ENCODE measurements at regions not wholly inside any gene's neighbourhood (a gene's known extent, or its start where the extent isn't known, plus 50 kb on each side); places are given as distances from the start of the nearest gene placed in this dataset.
"Not testable (repeated sequence)": the region's sequence is repeated elsewhere in the genome, so short reads cannot be mapped to it uniquely, and the experiment has no call there.

- no peaks in the 10 kb centered on the region for H4K20me1 ChIP-seq (ENCODE audit: control insufficient read depth, extremely low read depth, insufficient read depth, low read length)
- H3K27me3 ChIP-seq (ENCODE audit: control insufficient read depth, insufficient read depth, low read length), result no peaks in the 10 kb centered on the region
- H2AFZ ChIP-seq (ENCODE audit: low read length), result no peak overlapping the region
- H3K4me1 ChIP-seq (ENCODE audit: control insufficient read depth, extremely low read depth, insufficient read depth, low read length), result no peaks in the 10 kb centered on the region
- H3K4me3 ChIP-seq (replicated peaks in 1 of 4; ENCODE audit: control extremely low read depth in 1 of 4, insufficient read depth in 1 of 4, low read depth in 3 of 4, low read length in 4 of 4), result no peak overlapping the region
- no peak for DNase-seq (ENCODE audit: low read depth in 2 of 2)
- H3K9me3 ChIP-seq (ENCODE audit: control insufficient read depth, insufficient read depth, low read depth, low read length), result no peaks in the 10 kb centered on the region
- TF ChIP-seq CTCF (conservative IDR thresholded peaks at IDR 0.05 in 1 of 2, IDR thresholded peaks at IDR 0.05 in 1 of 2; ENCODE audit: low read depth in 1 of 2, low read length in 2 of 2) (no peak), EZH2 (IDR thresholded peaks at IDR 0.05; ENCODE audit: low read length, missing control alignments) (no peak)
- no peak overlapping the region for H3K9ac ChIP-seq (ENCODE audit: insufficient read depth, low read length)
- H3K36me3 ChIP-seq (ENCODE audit: control insufficient read depth, insufficient read depth, low read length), result no peaks in the 10 kb centered on the region
- no peak overlapping the region for H3K27ac ChIP-seq (ENCODE audit: insufficient read depth, low read length)
- H3K4me2 ChIP-seq (ENCODE audit: extremely low read depth, insufficient read depth, low read length), result no peak overlapping the region
- no peaks in the 10 kb centered on the region for H3K79me2 ChIP-seq (ENCODE audit: control insufficient read depth, insufficient read depth, low read length)
Observed at GRCh38 chr5:30500513-30500912, 693.0 kb upstream of the CDH6 start.

- H3K36me3 ChIP-seq (ENCODE audit: control insufficient read depth, insufficient read depth, low read length), result no peaks in the 10 kb centered on the region
Observed at GRCh38 chr5:30499402-30499801, 694.1 kb upstream of the CDH6 start.

GRCh38 chr5:30498972-30499371 is 694.5 kb upstream of the CDH6 start:
- Histone ChIP-seq H3K27ac (ENCODE audit: insufficient read depth, low read length) (no peak overlapping the region), H3K9ac (ENCODE audit: insufficient read depth, low read length) (no peak overlapping the region), H3K4me2 (ENCODE audit: extremely low read depth, insufficient read depth, low read length) (no peak overlapping the region), H3K36me3 (ENCODE audit: control insufficient read depth, insufficient read depth, low read length) (no peaks in the 10 kb centered on the region), H2AFZ (ENCODE audit: low read length) (no peak overlapping the region), H3K27me3 (ENCODE audit: control insufficient read depth, insufficient read depth, low read length) (no peaks in the 10 kb centered on the region), H3K4me3 (replicated peaks in 1 of 4; ENCODE audit: control extremely low read depth in 1 of 4, insufficient read depth in 1 of 4, low read depth in 3 of 4, low read length in 4 of 4) (no peak overlapping the region), H3K9me3 (ENCODE audit: control insufficient read depth, insufficient read depth, low read depth, low read length) (no peaks in the 10 kb centered on the region), H3K79me2 (ENCODE audit: control insufficient read depth, insufficient read depth, low read length) (no peaks in the 10 kb centered on the region), H3K4me1 (ENCODE audit: control insufficient read depth, extremely low read depth, insufficient read depth, low read length) (no peaks in the 10 kb centered on the region), H4K20me1 (ENCODE audit: control insufficient read depth, extremely low read depth, insufficient read depth, low read length) (no peaks in the 10 kb centered on the region)
- no peak for DNase-seq (ENCODE audit: low read depth in 2 of 2)
- TF ChIP-seq CTCF (conservative IDR thresholded peaks at IDR 0.05 in 1 of 2, IDR thresholded peaks at IDR 0.05 in 1 of 2; ENCODE audit: low read depth in 1 of 2, low read length in 2 of 2), result no peak
- TF ChIP-seq EZH2 (IDR thresholded peaks at IDR 0.05; ENCODE audit: low read length, missing control alignments), result no peak

More at GRCh38 chr5:30499402-30499801, 694.1 kb upstream of the CDH6 start:
- no peak for DNase-seq (ENCODE audit: low read depth in 2 of 2)
- Histone ChIP-seq H3K4me3 (replicated peaks in 1 of 4; ENCODE audit: control extremely low read depth in 1 of 4, insufficient read depth in 1 of 4, low read depth in 3 of 4, low read length in 4 of 4) (no peak overlapping the region), H3K9me3 (ENCODE audit: control insufficient read depth, insufficient read depth, low read depth, low read length) (no peaks in the 10 kb centered on the region), H3K9ac (ENCODE audit: insufficient read depth, low read length) (no peak overlapping the region), H4K20me1 (ENCODE audit: control insufficient read depth, extremely low read depth, insufficient read depth, low read length) (no peaks in the 10 kb centered on the region), H3K79me2 (ENCODE audit: control insufficient read depth, insufficient read depth, low read length) (no peaks in the 10 kb centered on the region), H3K4me1 (ENCODE audit: control insufficient read depth, extremely low read depth, insufficient read depth, low read length) (no peaks in the 10 kb centered on the region), H3K27ac (ENCODE audit: insufficient read depth, low read length) (no peak overlapping the region), H3K4me2 (ENCODE audit: extremely low read depth, insufficient read depth, low read length) (no peak overlapping the region), H2AFZ (ENCODE audit: low read length) (no peak overlapping the region), H3K27me3 (ENCODE audit: control insufficient read depth, insufficient read depth, low read length) (no peaks in the 10 kb centered on the region)
- TF ChIP-seq CTCF (conservative IDR thresholded peaks at IDR 0.05 in 1 of 2, IDR thresholded peaks at IDR 0.05 in 1 of 2; ENCODE audit: low read depth in 1 of 2, low read length in 2 of 2), result no peak
- TF ChIP-seq EZH2 (IDR thresholded peaks at IDR 0.05; ENCODE audit: low read length, missing control alignments), result no peak

- not testable (repeated sequence) for H3K4me2 ChIP-seq (ENCODE audit: extremely low read depth, insufficient read depth, low read length); H3K27me3 ChIP-seq (ENCODE audit: control insufficient read depth, insufficient read depth, low read length); H3K9me3 ChIP-seq (ENCODE audit: control insufficient read depth, insufficient read depth, low read depth, low read length); H3K79me2 ChIP-seq (ENCODE audit: control insufficient read depth, insufficient read depth, low read length); H2AFZ ChIP-seq (ENCODE audit: low read length); DNase-seq (ENCODE audit: low read depth in 2 of 2); H3K27ac ChIP-seq (ENCODE audit: insufficient read depth, low read length); H3K4me3 ChIP-seq (replicated peaks in 1 of 4; ENCODE audit: control extremely low read depth in 1 of 4, insufficient read depth in 1 of 4, low read depth in 3 of 4, low read length in 4 of 4); H4K20me1 ChIP-seq (ENCODE audit: control insufficient read depth, extremely low read depth, insufficient read depth, low read length); H3K4me1 ChIP-seq (ENCODE audit: control insufficient read depth, extremely low read depth, insufficient read depth, low read length); H3K9ac ChIP-seq (ENCODE audit: insufficient read depth, low read length); H3K36me3 ChIP-seq (ENCODE audit: control insufficient read depth, insufficient read depth, low read length)
Observed at GRCh38 chr5:30498509-30498908, 695.0 kb upstream of the CDH6 start.

- H2AFZ ChIP-seq (ENCODE audit: low read length); H3K4me1 ChIP-seq (ENCODE audit: control insufficient read depth, extremely low read depth, insufficient read depth, low read length); DNase-seq (ENCODE audit: low read depth in 2 of 2); H3K27me3 ChIP-seq (ENCODE audit: control insufficient read depth, insufficient read depth, low read length); H3K27ac ChIP-seq (ENCODE audit: insufficient read depth, low read length); H3K4me2 ChIP-seq (ENCODE audit: extremely low read depth, insufficient read depth, low read length); H4K20me1 ChIP-seq (ENCODE audit: control insufficient read depth, extremely low read depth, insufficient read depth, low read length); H3K4me3 ChIP-seq (replicated peaks in 1 of 4; ENCODE audit: control extremely low read depth in 1 of 4, insufficient read depth in 1 of 4, low read depth in 3 of 4, low read length in 4 of 4); H3K79me2 ChIP-seq (ENCODE audit: control insufficient read depth, insufficient read depth, low read length); H3K9ac ChIP-seq (ENCODE audit: insufficient read depth, low read length); H3K36me3 ChIP-seq (ENCODE audit: control insufficient read depth, insufficient read depth, low read length); H3K9me3 ChIP-seq (ENCODE audit: control insufficient read depth, insufficient read depth, low read depth, low read length): not testable (repeated sequence)
Observed at GRCh38 chr5:30494113-30494512, 699.4 kb upstream of the CDH6 start.

Data from fibroblast of lung (primary cell).